H9 (cell line): ENCODE measurements at regions not wholly inside any gene's neighbourhood (a gene's known extent, or its start where the extent isn't known, plus 50 kb on each side); places are given as distances from the start of the nearest gene placed in this dataset.

Experiments used
- DNase-seq: peaks from one replicate; pipeline ENCODE4 v3.0.0-alpha.2; 2017
- H2AFZ ChIP-seq: one replicate; pipeline ENCODE4 v1.6.1; 2013; ENCODE audit warnings: mild to moderate bottlenecking, low read length, control low read depth, moderate library complexity
- H2AK5ac ChIP-seq: 2 replicates; pipeline ENCODE4 v1.6.1; 2013; ENCODE audit warnings: low read length, control low read depth, mixed read lengths; ENCODE audit not compliant: insufficient read length
- H2BK120ac ChIP-seq: one replicate; pipeline ENCODE4 v1.6.1; 2013; ENCODE audit warnings: low read depth, mild to moderate bottlenecking, low read length, control low read depth, inconsistent platforms; ENCODE audit not compliant: poor library complexity, severe bottlenecking
- H2BK12ac ChIP-seq: 2 replicates; pipeline ENCODE4 v1.6.1; 2013; ENCODE audit warnings: low read length, control low read depth, mixed read lengths, low read depth; ENCODE audit not compliant: insufficient read length
- H2BK15ac ChIP-seq: 2 replicates; pipeline ENCODE4 v1.6.1; 2013; ENCODE audit warnings: low read depth, low read length, control low read depth
- H2BK20ac ChIP-seq: one replicate; pipeline ENCODE4 v1.6.1; 2013; ENCODE audit warnings: low read depth, mild to moderate bottlenecking, low read length, control low read depth, inconsistent platforms; ENCODE audit not compliant: poor library complexity, severe bottlenecking
- H2BK5ac ChIP-seq: 2 replicates; pipeline ENCODE4 v1.6.1; 2013; ENCODE audit warnings: low read length, control low read depth, mixed read lengths; ENCODE audit not compliant: insufficient read length
- H3K14ac ChIP-seq: 2 replicates; pipeline ENCODE4 v1.6.1; 2013; ENCODE audit warnings: low read length, control low read depth; ENCODE audit not compliant: insufficient read depth
- H3K18ac ChIP-seq: 2 replicates; pipeline ENCODE4 v1.6.1; 2013; ENCODE audit warnings: low read depth, mild to moderate bottlenecking, mixed read lengths, low read length, control low read depth; ENCODE audit not compliant: insufficient read length
- H3K23ac ChIP-seq: 2 replicates; pipeline ENCODE4 v1.6.1; 2013; ENCODE audit warnings: low read length, control low read depth, mixed read lengths, low read depth; ENCODE audit not compliant: insufficient read length
- H3K23me2 ChIP-seq: 2 replicates; pipeline ENCODE4 v1.6.1; 2013; ENCODE audit warnings: low read depth, mild to moderate bottlenecking, mixed read lengths, low read length, control low read depth; ENCODE audit not compliant: insufficient read length, poor library complexity, severe bottlenecking
- H3K27ac ChIP-seq: 2 replicates; pipeline ENCODE4 v1.5.1; 2013; ENCODE audit warnings: low read length, control low read depth, mixed read lengths, low read depth; ENCODE audit not compliant: insufficient read length
- H3K27me3 ChIP-seq: 2 replicates; pipeline ENCODE4 v1.6.1; 2013; ENCODE audit warnings: low read length, control low read depth, inconsistent platforms; ENCODE audit not compliant: insufficient read depth
- H3K4ac ChIP-seq: 2 replicates; pipeline ENCODE4 v1.6.1; 2013; ENCODE audit warnings: low read depth, mild to moderate bottlenecking, control low read depth, inconsistent platforms, low read length, moderate library complexity
- H3K4me1 ChIP-seq: 2 replicates; pipeline ENCODE4 v1.6.1; 2013; ENCODE audit warnings: low read length, control low read depth, inconsistent platforms; ENCODE audit not compliant: insufficient read depth
- H3K4me2 ChIP-seq: 2 replicates; pipeline ENCODE4 v1.6.1; 2013; ENCODE audit warnings: low read length, control low read depth, mixed read lengths; ENCODE audit not compliant: insufficient read length, insufficient read depth
- H3K56ac ChIP-seq: 2 replicates; pipeline ENCODE4 v1.6.1; 2013; ENCODE audit warnings: low read depth, mild to moderate bottlenecking, mixed read lengths, low read length, control low read depth; ENCODE audit not compliant: insufficient read length
- H3K79me1 ChIP-seq: 2 replicates; pipeline ENCODE4 v1.6.1; 2013; ENCODE audit warnings: low read depth, mild to moderate bottlenecking, moderate library complexity, low read length, control low read depth, inconsistent platforms; ENCODE audit not compliant: insufficient read depth, poor library complexity, severe bottlenecking
- H3K79me2 ChIP-seq: 2 replicates; pipeline ENCODE4 v1.6.1; 2013; ENCODE audit warnings: low read length, control low read depth, inconsistent platforms; ENCODE audit not compliant: insufficient read depth
- H3K9ac ChIP-seq: 2 replicates; pipeline ENCODE4 v1.6.1; 2013; ENCODE audit warnings: low read length, control low read depth, mixed read lengths; ENCODE audit not compliant: insufficient read length; ENCODE audit errors: extremely low read depth
- H3K9me3 ChIP-seq: one replicate; pipeline ENCODE4 v1.6.1; 2013; ENCODE audit warnings: low read depth, low read length, inconsistent platforms; ENCODE audit not compliant: control insufficient read depth
- H3T11ph ChIP-seq: one replicate; pipeline ENCODE4 v1.6.1; 2013; ENCODE audit warnings: mild to moderate bottlenecking, low read length, control low read depth, inconsistent platforms
- H4K20me1 ChIP-seq: one replicate; pipeline ENCODE4 v1.6.1; 2013; ENCODE audit not compliant: control insufficient read depth, insufficient read length, insufficient read depth
- H4K5ac ChIP-seq: 2 replicates; pipeline ENCODE4 v1.6.1; 2013; ENCODE audit warnings: low read depth, mild to moderate bottlenecking, mixed read lengths, low read length, control low read depth; ENCODE audit not compliant: insufficient read length
- H4K8ac ChIP-seq: replicated peaks from 2 replicates; pipeline ENCODE4 v1.6.1; 2013; ENCODE audit warnings: low read length, control low read depth, mixed read lengths, low read depth; ENCODE audit not compliant: insufficient read length
- H4K91ac ChIP-seq: 2 replicates; pipeline ENCODE4 v1.6.1; 2013; ENCODE audit warnings: low read depth, mild to moderate bottlenecking, moderate library complexity, mixed read lengths, low read length, control low read depth; ENCODE audit not compliant: insufficient read length
- H3K27ac Mint-ChIP-seq, 3 experiments: 2 replicates in 2 of 3; 3 replicates in 1 of 3; pipeline ENCODE4 v1.8.0; 2020 to 2021; ENCODE audit warnings: mixed read lengths in 3 of 3, mild to moderate bottlenecking in 1 of 3, moderate library complexity in 1 of 3
- H3K27me3 Mint-ChIP-seq: 2 replicates; pipeline ENCODE4 v1.8.0; 2021; ENCODE audit warnings: low read depth, mild to moderate bottlenecking, moderate library complexity, mixed read lengths
- H3K36me3 Mint-ChIP-seq, 3 experiments: 2 replicates in 2 of 3; 3 replicates in 1 of 3; pipeline ENCODE4 v1.8.0; 2020 to 2021; ENCODE audit warnings: low read depth in 3 of 3, mixed read lengths in 3 of 3; ENCODE audit not compliant: insufficient read depth in 1 of 3
- H3K4me1 Mint-ChIP-seq, 2 experiments: 2 replicates each; pipeline ENCODE4 v1.8.0; 2020; ENCODE audit warnings: mixed read lengths in 2 of 2
- H3K4me3 Mint-ChIP-seq, 2 experiments: 2 replicates in 1 of 2; 3 replicates in 1 of 2; pipeline ENCODE4 v1.8.0; 2020 to 2021; ENCODE audit warnings: mild to moderate bottlenecking in 2 of 2, mixed read lengths in 2 of 2, moderate library complexity in 1 of 2
- H3K9me3 Mint-ChIP-seq, 2 experiments: 2 replicates in 1 of 2; 3 replicates in 1 of 2; pipeline ENCODE4 v1.8.0; 2020; ENCODE audit warnings: mild to moderate bottlenecking in 2 of 2, mixed read lengths in 2 of 2, moderate library complexity in 1 of 2
- CTCF ChIP-seq: fragments of 200-600 bp; sonication (generic); conservative IDR thresholded peaks from 3 replicates; pipeline ENCODE4 v1.8.0; 2021; ENCODE audit warnings: antibody characterized with exemption, mild to moderate bottlenecking
- WGBS: extraction: QIAGEN DNeasy Blood & Tissue Kit; methylation state at CpG from one replicate; pipeline ENCODE4 v1.1.7; 2013; ENCODE audit warnings: missing lambda C conversion rate, low lambda C conversion rate, mixed read lengths; ENCODE audit not compliant: insufficient read length; ENCODE audit errors: extremely low coverage; 5-methylcytosine and 5-hydroxymethylcytosine counted together

- Histone ChIP-seq H4K5ac (no peak overlapping the region), H3K4ac (no peak overlapping the region), H3K9me3 (no peaks in the 10 kb centered on the region), H3K79me2 (no peaks in the 10 kb centered on the region), H2BK15ac (no peak overlapping the region), H2AK5ac (no peak overlapping the region), H3K4me1 (no peaks in the 10 kb centered on the region), H3K4me2 (no peak overlapping the region), H3K79me1 (no peaks in the 10 kb centered on the region), H3K14ac (no peak overlapping the region), H3K9ac (no peak overlapping the region), H2BK120ac (no peak overlapping the region), H4K8ac (no peak overlapping the region), H2BK5ac (no peak overlapping the region), H3K23me2 (no peaks in the 10 kb centered on the region), H3K18ac (no peak overlapping the region), H4K20me1 (no peaks in the 10 kb centered on the region), H3K27ac (no peak overlapping the region), H3K27me3 (no peaks in the 10 kb centered on the region), H2BK20ac (no peak overlapping the region), H3K23ac (no peak overlapping the region), H2BK12ac (no peak overlapping the region), H4K91ac (no peak overlapping the region), H3K56ac (no peak overlapping the region), H3T11ph (no peak overlapping the region), H2AFZ (no peak overlapping the region)
- DNase-seq, result no peak
- TF ChIP-seq CTCF, result no peak
- H3K4me1 Mint-ChIP-seq, result 0 out of 4 replicates have a peak, but pooled peaks cover 0 to under 1% of the 10 kb centered on the region in 2 experiments
- no peaks in the 10 kb centered on the region for H3K27me3 Mint-ChIP-seq
- peaks cover 27 to 36% of the 10 kb centered on the region in 2 experiments for H3K9me3 Mint-ChIP-seq
- no peak overlapping the region for H3K4me3 Mint-ChIP-seq
- peaks cover 23 to 42% (median 30%) of the 10 kb centered on the region in 3 experiments for H3K36me3 Mint-ChIP-seq
- H3K27ac Mint-ChIP-seq, result no peak overlapping the region
- no CpG with 5 or more reads among the region's 9 CpGs for WGBS
These were observed 197.4 kb upstream of the SLC38A2 start for GRCh38 chr12:46569826-46570439.
